ENCODE measurements at regions not wholly inside any gene's neighbourhood (a gene's known extent, or its start where the extent isn't known, plus 50 kb on each side); places are given as distances from the start of the nearest gene placed in this dataset.

DNA sequence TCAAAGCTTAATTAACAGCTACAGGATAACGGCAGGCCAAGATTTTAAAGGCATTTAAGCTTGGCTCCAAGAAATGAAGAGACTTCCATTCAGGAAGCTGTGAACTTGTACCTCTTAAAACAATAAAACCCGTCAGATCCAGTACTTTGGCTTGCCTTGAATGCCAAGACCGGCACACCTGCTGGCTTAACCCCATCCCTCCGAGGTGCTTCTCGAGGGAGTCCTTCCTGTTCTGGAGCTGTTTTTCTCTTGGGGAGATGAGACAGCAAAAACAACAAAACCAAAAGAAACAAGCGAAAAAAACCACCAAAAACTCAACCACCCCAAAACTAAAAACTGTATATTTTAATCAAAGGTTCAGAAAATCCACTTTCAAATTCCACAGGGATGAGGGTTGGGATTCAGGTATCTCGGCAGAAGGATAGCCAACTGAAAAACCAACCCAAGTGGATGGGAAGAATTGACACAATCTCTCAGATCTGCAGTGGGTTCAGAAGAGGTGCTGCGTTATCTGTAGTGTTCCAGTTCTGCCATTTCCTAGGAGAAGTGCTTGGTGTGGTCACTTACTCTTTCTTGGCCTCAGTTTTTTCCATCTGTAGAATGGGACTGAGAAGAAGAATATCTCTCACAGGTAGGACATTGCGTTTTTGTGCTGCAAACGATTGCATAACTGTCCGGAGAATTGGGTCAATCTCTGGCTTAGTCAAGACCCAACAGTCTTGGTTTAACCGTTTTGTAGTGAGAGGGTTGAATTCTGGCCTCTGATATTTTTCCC, 420.1 kb downstream of the VRK1 start:
- TF ChIP-seq, protein P1, sequence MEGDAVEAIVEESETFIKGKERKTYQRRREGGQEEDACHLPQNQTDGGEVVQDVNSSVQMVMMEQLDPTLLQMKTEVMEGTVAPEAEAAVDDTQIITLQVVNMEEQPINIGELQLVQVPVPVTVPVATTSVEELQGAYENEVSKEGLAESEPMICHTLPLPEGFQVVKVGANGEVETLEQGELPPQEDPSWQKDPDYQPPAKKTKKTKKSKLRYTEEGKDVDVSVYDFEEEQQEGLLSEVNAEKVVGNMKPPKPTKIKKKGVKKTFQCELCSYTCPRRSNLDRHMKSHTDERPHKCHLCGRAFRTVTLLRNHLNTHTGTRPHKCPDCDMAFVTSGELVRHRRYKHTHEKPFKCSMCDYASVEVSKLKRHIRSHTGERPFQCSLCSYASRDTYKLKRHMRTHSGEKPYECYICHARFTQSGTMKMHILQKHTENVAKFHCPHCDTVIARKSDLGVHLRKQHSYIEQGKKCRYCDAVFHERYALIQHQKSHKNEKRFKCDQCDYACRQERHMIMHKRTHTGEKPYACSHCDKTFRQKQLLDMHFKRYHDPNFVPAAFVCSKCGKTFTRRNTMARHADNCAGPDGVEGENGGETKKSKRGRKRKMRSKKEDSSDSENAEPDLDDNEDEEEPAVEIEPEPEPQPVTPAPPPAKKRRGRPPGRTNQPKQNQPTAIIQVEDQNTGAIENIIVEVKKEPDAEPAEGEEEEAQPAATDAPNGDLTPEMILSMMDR (CRISPR knock-in tag; IDR thresholded peaks at IDR 0.05): no peak
- no peak for TF ChIP-seq ZNF335 (CRISPR knock-in tag; IDR thresholded peaks at IDR 0.05)
- no peak for TF ChIP-seq RCOR2 (CRISPR knock-in tag; IDR thresholded peaks at IDR 0.05)
- no peak for TF ChIP-seq MED1 (CRISPR knock-in tag; IDR thresholded peaks at IDR 0.05)
- no peak for TF ChIP-seq ZNF891 (CRISPR knock-in tag; IDR thresholded peaks at IDR 0.05)
- TF ChIP-seq EZH2 (conservative IDR thresholded peaks at IDR 0.05; ENCODE audit: low read depth, low read length): no peak
- no peak for TF ChIP-seq MYC (CRISPR knock-in tag; IDR thresholded peaks at IDR 0.05; ENCODE audit: borderline replicate concordance)
- no peak for TF ChIP-seq MAFF (IDR thresholded peaks at IDR 0.05; ENCODE audit: low read depth, low read length)
- TF ChIP-seq, protein P2, sequence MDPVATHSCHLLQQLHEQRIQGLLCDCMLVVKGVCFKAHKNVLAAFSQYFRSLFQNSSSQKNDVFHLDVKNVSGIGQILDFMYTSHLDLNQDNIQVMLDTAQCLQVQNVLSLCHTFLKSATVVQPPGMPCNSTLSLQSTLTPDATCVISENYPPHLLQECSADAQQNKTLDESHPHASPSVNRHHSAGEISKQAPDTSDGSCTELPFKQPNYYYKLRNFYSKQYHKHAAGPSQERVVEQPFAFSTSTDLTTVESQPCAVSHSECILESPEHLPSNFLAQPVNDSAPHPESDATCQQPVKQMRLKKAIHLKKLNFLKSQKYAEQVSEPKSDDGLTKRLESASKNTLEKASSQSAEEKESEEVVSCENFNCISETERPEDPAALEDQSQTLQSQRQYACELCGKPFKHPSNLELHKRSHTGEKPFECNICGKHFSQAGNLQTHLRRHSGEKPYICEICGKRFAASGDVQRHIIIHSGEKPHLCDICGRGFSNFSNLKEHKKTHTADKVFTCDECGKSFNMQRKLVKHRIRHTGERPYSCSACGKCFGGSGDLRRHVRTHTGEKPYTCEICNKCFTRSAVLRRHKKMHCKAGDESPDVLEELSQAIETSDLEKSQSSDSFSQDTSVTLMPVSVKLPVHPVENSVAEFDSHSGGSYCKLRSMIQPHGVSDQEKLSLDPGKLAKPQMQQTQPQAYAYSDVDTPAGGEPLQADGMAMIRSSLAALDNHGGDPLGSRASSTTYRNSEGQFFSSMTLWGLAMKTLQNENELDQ (CRISPR knock-in tag; IDR thresholded peaks at IDR 0.05; ENCODE audit: borderline replicate concordance): no peak
- TF ChIP-seq YY1 (IDR thresholded peaks at IDR 0.05; ENCODE audit: insufficient read depth, insufficient replicate concordance, low read depth, low read length): no peak

Measured in HepG2 (cell line).